ENCODE measurements at regions not wholly inside any gene's neighbourhood (a gene's known extent, or its start where the extent isn't known, plus 50 kb on each side); places are given as distances from the start of the nearest gene placed in this dataset.

DNA sequence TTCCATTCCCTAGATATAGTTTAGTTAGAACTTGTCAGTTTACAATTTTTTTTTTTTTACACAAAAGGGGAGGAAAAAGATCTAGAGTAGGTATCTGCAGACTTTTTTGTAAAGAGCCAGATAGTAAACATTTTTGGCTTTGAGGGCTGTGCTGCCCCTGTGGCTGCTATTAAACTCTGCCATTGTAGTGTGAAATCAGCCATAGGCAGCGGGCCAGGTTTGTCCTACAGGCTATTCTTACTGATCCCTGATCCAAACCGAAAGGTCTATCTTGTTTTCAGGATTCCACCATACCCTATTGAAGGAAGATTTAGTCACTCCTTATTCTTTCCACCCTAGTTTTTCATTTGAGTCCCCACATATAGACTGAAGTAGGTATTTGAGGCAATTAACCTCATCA is 203.4 kb downstream of the RND3 start:
- DNase-seq, result no peak
- Histone ChIP-seq H3K9me2 (ENCODE audit: insufficient read depth) (no peaks in the 10 kb centered on the region), H3K4me3 (no peak overlapping the region), H3K27me3 (replicated peaks; ENCODE audit: insufficient read depth) (no peaks in the 10 kb centered on the region), H3K36me3 (ENCODE audit: low read depth) (no peaks in the 10 kb centered on the region), H3F3A (ENCODE audit: insufficient read depth) (peaks cover 23% of the 10 kb centered on the region), H3K9ac (no peak overlapping the region), H4K20me1 (ENCODE audit: insufficient read depth) (no peaks in the 10 kb centered on the region), H2AFZ (no peak overlapping the region), H3K79me2 (ENCODE audit: insufficient read depth) (no peaks in the 10 kb centered on the region), H3K9me3 (ENCODE audit: low read depth) (no peaks in the 10 kb centered on the region), H3K27ac (no peak overlapping the region), H3K4me1 (ENCODE audit: insufficient read depth) (peaks cover 29% of the 10 kb centered on the region), H3K4me2 (ENCODE audit: unreplicated experiment) (no peak overlapping the region)
- TF ChIP-seq EZH2phosphoT487 (IDR thresholded peaks at IDR 0.05; ENCODE audit: insufficient read depth, low read depth) (no peak), EZH2 (IDR thresholded peaks at IDR 0.05; ENCODE audit: insufficient read depth, poor library complexity, severe bottlenecking) (no peak)
- in situ Hi-C loops (cut with MboI), result no loop called here
- WGBS, 2 experiments (ENCODE audit: low coverage in 1 of 2, low lambda C conversion rate in 2 of 2, missing lambda C conversion rate in 2 of 2), result 93 to 100% methylated on average over 2 of the region's 2 CpGs

DNA sequence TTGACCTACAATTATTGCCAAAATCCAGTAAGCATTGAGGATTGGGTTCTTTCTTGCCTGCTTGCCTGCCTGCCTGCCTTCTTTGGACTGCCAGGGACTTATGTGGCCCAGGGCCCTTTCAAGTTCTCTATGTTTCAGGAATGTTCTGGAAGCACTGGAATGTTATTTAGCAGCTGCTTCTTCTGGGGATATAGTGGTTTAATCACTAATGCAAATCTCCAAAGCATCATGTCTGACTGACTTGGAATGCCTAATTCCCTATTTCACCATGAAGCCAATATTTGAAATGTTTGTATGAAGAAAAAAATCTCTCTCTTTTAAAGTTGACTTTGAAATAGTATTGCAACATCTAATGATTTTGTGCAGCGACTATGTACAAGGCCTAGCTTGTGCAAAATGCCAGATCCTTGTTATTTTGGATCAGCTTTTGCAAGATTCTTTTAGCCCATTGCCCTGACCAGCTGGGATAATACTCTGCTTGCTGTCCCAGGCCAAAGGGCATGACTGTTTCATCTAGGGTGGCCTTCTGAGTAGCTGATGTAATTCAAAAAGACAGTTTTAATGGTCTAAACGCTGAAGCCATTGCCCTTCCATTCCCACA is 204.6 kb downstream of the RND3 start:
- Histone ChIP-seq H2AFZ (no peak overlapping the region), H3K27ac (no peak overlapping the region), H3K4me3 (no peak overlapping the region), H4K20me1 (ENCODE audit: insufficient read depth) (no peaks in the 10 kb centered on the region), H3K9me3 (ENCODE audit: low read depth) (no peaks in the 10 kb centered on the region), H3K27me3 (replicated peaks; ENCODE audit: insufficient read depth) (no peaks in the 10 kb centered on the region), H3K4me1 (ENCODE audit: insufficient read depth) (peaks cover 29% of the 10 kb centered on the region), H3K4me2 (ENCODE audit: unreplicated experiment) (no peak overlapping the region), H3F3A (ENCODE audit: insufficient read depth) (peaks cover 23% of the 10 kb centered on the region), H3K36me3 (ENCODE audit: low read depth) (no peaks in the 10 kb centered on the region), H3K9me2 (ENCODE audit: insufficient read depth) (no peaks in the 10 kb centered on the region), H3K79me2 (ENCODE audit: insufficient read depth) (no peaks in the 10 kb centered on the region), H3K9ac (no peak overlapping the region)
- TF ChIP-seq EZH2 (IDR thresholded peaks at IDR 0.05; ENCODE audit: insufficient read depth, poor library complexity, severe bottlenecking), result no peak
- TF ChIP-seq EZH2phosphoT487 (IDR thresholded peaks at IDR 0.05; ENCODE audit: insufficient read depth, low read depth), result no peak
- 5 to 6% methylated on average over 2 of the region's 2 CpGs for WGBS, 2 experiments (ENCODE audit: low coverage in 1 of 2, low lambda C conversion rate in 2 of 2, missing lambda C conversion rate in 2 of 2)
- peak; percentile 31 for DNase-seq
- in situ Hi-C loops (cut with MboI), result no loop called here

DNA sequence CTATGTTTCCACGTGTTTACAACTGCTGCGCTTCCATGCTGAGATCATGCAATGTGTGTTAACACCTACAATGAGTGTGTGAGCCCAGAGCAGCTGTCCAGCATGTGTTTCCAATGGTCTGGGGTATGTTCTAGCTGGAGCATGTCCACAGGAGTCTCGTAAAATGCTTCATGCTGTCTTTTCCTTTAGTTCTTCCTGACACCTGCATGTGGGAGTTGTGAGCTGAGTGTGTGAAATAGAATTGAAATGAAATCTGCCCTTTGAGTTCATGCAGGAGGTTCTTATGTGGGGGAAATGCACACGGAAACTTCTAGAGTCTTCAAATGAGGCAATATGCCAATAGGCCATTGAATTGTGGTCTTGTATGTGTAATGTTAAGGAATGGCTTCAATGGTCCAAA is 205.1 kb downstream of the RND3 start:
- peaks cover 23% of the 10 kb centered on the region for H3F3A ChIP-seq (ENCODE audit: insufficient read depth)
- 45 to 47% methylated on average over 4 of the region's 4 CpGs for WGBS, 2 experiments (ENCODE audit: low coverage in 1 of 2, low lambda C conversion rate in 2 of 2, missing lambda C conversion rate in 2 of 2)
- no peak overlapping the region for H2AFZ ChIP-seq
- peaks cover 29% of the 10 kb centered on the region for H3K4me1 ChIP-seq (ENCODE audit: insufficient read depth)
- no peaks in the 10 kb centered on the region for H3K9me2 ChIP-seq (ENCODE audit: insufficient read depth)
- in situ Hi-C loops (cut with MboI), result no loop called here
- H3K9me3 ChIP-seq (ENCODE audit: low read depth), result no peaks in the 10 kb centered on the region
- H3K4me3 ChIP-seq, result no peak overlapping the region
- no peak overlapping the region for H3K4me2 ChIP-seq (ENCODE audit: unreplicated experiment)
- no peaks in the 10 kb centered on the region for H3K79me2 ChIP-seq (ENCODE audit: insufficient read depth)
- H3K27ac ChIP-seq, result no peak overlapping the region
- peak; percentile 10 for DNase-seq
- H4K20me1 ChIP-seq (ENCODE audit: insufficient read depth), result no peaks in the 10 kb centered on the region
- H3K9ac ChIP-seq, result no peak overlapping the region
- no peaks in the 10 kb centered on the region for H3K36me3 ChIP-seq (ENCODE audit: low read depth)
- TF ChIP-seq EZH2phosphoT487 (IDR thresholded peaks at IDR 0.05; ENCODE audit: insufficient read depth, low read depth) (no peak), EZH2 (IDR thresholded peaks at IDR 0.05; ENCODE audit: insufficient read depth, poor library complexity, severe bottlenecking) (no peak)
- H3K27me3 ChIP-seq (replicated peaks; ENCODE audit: insufficient read depth), result no peaks in the 10 kb centered on the region

DNA sequence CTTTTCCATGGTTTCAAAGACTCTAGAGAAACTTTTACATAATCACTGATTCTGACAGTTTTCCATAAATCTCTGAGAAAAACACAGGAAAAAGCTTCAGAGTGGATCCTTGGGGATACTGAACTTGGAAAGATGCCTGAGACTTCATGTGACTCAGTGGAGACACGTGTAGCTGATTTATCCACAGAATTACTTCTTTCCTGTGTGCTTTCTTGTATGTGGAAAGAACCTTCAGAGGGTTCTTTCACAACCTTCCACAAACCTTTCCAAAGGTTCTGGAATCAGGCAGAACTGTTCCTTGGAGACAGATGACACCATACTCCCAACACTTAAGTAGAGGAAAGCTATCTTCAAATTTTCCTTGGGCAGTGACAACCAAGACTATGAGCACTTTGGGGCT is 207.2 kb downstream of the RND3 start:
- Histone ChIP-seq H3K36me3 (ENCODE audit: low read depth) (no peaks in the 10 kb centered on the region), H3K4me1 (ENCODE audit: insufficient read depth) (peaks cover 23% of the 10 kb centered on the region), H3K4me2 (ENCODE audit: unreplicated experiment) (no peak overlapping the region), H3K9me3 (ENCODE audit: low read depth) (no peaks in the 10 kb centered on the region), H3K9me2 (ENCODE audit: insufficient read depth) (no peaks in the 10 kb centered on the region), H3F3A (ENCODE audit: insufficient read depth) (peaks cover 23% of the 10 kb centered on the region), H3K27me3 (replicated peaks; ENCODE audit: insufficient read depth) (no peaks in the 10 kb centered on the region), H3K4me3 (no peak overlapping the region), H3K27ac (peak overlapping the region; percentile 36), H3K9ac (no peak overlapping the region), H2AFZ (no peak overlapping the region), H3K79me2 (ENCODE audit: insufficient read depth) (no peaks in the 10 kb centered on the region), H4K20me1 (ENCODE audit: insufficient read depth) (no peaks in the 10 kb centered on the region)
- WGBS, 2 experiments (ENCODE audit: low coverage in 1 of 2, low lambda C conversion rate in 2 of 2, missing lambda C conversion rate in 2 of 2), result 0% methylated on average over 1 of the region's 1 CpG
- TF ChIP-seq EZH2phosphoT487 (IDR thresholded peaks at IDR 0.05; ENCODE audit: insufficient read depth, low read depth) (no peak), EZH2 (IDR thresholded peaks at IDR 0.05; ENCODE audit: insufficient read depth, poor library complexity, severe bottlenecking) (no peak)
- DNase-seq, result peak; percentile 91
- in situ Hi-C loops (cut with MboI), result no loop called here

DNA sequence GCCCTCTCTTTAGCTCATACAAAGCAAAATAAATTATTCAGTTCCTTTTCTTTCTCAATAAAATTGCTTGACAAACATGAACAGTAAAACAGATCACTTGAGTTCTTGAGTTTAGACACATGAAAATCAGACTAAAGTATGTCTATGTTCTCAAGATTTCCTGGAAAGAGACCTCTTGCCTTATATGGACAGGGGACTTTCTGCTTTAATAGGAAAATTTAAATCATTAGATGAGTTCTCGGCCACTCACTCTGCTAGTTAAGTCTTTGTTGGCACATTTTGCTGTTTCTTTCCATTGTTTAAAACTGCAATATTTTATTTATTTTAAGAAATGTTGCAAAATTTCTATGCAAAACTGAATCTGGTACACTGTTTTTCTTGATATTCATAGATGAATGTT is 207.8 kb downstream of the RND3 start:
- DNase-seq, result peak; percentile 18
- H3K4me1 ChIP-seq (ENCODE audit: insufficient read depth), result peaks cover 23% of the 10 kb centered on the region
- H3K27me3 ChIP-seq (replicated peaks; ENCODE audit: insufficient read depth), result no peaks in the 10 kb centered on the region
- no peaks in the 10 kb centered on the region for H3K9me2 ChIP-seq (ENCODE audit: insufficient read depth)
- no peaks in the 10 kb centered on the region for H3K9me3 ChIP-seq (ENCODE audit: low read depth)
- 45 to 58% methylated on average over 1 of the region's 1 CpG for WGBS, 2 experiments (ENCODE audit: low coverage in 1 of 2, low lambda C conversion rate in 2 of 2, missing lambda C conversion rate in 2 of 2)
- peak overlapping the region; percentile 36 for H3K27ac ChIP-seq
- H2AFZ ChIP-seq, result no peak overlapping the region
- H3K4me3 ChIP-seq, result no peak overlapping the region
- H3F3A ChIP-seq (ENCODE audit: insufficient read depth), result peaks cover 23% of the 10 kb centered on the region
- in situ Hi-C loops (cut with MboI), result no loop called here
- no peak overlapping the region for H3K4me2 ChIP-seq (ENCODE audit: unreplicated experiment)
- no peaks in the 10 kb centered on the region for H3K36me3 ChIP-seq (ENCODE audit: low read depth)
- TF ChIP-seq EZH2phosphoT487 (IDR thresholded peaks at IDR 0.05; ENCODE audit: insufficient read depth, low read depth) (no peak), EZH2 (IDR thresholded peaks at IDR 0.05; ENCODE audit: insufficient read depth, poor library complexity, severe bottlenecking) (no peak)
- H4K20me1 ChIP-seq (ENCODE audit: insufficient read depth), result no peaks in the 10 kb centered on the region
- no peaks in the 10 kb centered on the region for H3K79me2 ChIP-seq (ENCODE audit: insufficient read depth)
- no peak overlapping the region for H3K9ac ChIP-seq
